Activated gamma-delta T cell treated with anti-CD3 and anti-CD28 coated beads, Interleukin-2, amount 50 U/mL, for 16 hours (primary cell): ENCODE measurements at regions not wholly inside any gene's neighbourhood (a gene's known extent, or its start where the extent isn't known, plus 50 kb on each side); places are given as distances from the start of the nearest gene placed in this dataset.
"Not testable (repeated sequence)": the region's sequence is repeated elsewhere in the genome, so short reads cannot be mapped to it uniquely, and the experiment has no call there.

Experiments
- DNase-seq: peaks from one replicate; pipeline ENCODE4 v3.0.0-alpha.2; 2020; ENCODE audit warnings: low read depth

DNA sequence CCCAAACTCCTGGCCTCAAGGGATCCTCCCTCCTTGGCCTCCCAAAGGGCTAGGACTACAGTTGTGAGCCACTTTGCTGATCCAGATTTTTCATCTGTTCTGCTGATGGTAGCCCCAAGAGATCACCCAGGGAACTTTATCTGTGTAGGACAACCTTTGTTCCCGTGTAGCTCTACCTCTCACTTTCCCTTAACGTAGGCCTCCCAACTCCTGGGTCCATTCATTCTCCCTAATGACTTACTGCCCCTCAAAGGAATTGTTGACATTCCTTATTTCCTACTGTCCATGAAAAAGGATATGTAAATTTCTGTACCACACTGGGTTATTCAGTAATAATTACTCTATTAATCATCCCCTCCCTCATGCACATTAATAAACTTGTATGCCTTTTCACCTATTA, 51.0 kb upstream of the PHF24 start:
- DNase-seq = no peak

DNA sequence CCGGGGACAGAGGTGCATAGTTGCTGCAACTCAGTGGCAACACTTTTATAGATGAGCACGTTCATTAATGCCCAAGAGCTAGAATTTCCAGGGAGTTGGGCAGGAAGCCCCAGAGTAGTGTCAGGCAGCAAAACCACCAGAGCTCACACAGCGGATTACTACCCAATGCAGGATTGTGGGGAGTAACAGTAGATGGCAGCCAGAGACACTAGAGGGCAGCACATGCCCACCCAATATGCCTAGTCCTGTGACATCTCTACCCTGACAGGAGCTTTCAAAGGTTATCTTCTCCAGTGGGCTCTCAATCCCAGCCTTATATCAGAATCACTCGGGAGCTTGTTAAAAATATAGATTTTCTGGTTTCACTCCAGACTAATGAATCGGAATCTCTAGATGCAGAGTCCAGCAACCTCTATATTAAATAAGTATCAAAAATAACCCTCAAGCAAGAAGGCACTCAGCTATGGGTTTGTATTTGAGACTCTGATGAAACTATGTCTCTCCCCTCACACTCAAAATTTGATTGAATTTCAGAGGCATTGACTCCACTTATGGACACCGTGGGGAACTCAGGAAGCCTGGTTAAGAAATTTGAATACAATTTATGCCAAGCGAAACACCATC, 58.4 kb upstream of the PHF24 start:
- DNase-seq = peak; percentile 66

DNA sequence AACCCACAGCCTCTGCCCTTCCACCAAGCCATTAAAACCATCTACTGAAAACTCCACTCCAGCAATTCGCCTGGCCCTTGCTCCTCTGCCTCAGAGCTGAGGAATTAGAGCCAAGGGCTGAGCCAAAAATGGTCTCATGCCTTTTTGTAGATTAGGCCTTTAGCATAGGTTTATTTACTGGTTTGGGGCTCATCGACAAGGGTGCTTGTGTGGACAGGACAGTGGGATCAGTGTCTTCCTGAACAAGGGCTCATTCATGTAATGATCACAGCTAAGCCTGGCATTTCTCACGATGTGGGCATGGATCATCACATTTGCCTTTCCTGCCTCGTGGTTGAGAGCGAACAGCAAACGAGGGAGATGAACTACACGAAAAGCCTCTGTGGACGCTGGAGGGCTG, 59.2 kb upstream of the PHF24 start:
- no peak for DNase-seq

DNA sequence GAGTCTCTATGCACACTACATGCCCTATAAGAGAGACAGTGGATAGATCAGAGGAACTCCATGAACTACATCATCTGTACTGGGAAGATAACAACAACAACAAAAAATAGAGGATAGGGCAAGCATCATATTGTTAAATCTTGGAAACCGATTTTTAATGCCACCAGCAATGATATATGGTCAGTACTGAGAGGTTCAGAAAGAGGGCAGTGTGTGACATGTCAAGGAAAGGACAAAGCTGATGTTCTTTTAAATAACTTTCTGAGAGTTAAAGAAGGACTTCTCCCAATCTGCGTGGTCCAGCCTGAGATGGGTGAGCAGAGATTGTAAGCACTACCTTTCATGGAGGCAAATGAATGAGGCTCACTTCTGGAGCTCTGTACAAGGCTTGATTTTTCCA, 62.0 kb upstream of the PHF24 start:
- no peak for DNase-seq

DNA sequence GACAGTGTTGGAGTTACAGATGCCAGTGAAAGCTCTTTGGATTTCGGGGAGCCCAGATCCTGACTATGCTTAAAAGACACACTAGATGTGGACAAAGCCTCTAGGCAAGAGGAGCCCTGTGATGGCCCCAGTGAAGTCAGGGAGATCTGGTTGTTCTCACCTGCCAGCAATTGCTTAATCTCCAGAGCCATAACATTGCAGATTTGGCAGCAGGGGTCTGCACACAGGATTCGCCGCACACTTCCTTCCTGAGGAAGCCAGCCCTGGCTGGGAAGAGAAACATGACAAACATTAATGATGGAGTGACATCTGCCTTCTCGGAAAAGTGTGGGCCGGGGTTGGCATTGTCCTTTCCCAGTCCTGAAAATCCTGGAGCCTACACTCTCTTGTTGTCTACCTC, 65.2 kb upstream of the PHF24 start:
- DNase-seq = no peak

DNA sequence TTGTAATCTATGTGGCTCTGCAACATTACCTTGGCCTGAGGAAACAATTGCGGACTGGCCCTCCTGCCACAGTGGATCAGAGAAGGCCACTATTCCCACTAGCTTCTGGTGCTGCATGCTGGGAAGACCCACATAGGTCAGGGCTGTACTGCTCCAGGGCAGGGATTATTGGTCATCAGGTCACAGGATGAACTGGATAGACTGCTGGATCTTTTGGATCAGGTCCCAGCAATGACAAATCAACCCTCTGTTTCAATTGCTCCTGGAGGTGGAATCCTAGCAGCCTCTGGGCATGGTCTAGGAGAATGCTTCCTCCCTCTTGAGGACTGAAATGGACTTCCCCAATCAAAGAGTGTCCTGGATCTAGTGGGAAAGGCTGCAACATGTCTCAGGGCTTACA, 66.7 kb upstream of the PHF24 start:
- DNase-seq = no peak

DNA sequence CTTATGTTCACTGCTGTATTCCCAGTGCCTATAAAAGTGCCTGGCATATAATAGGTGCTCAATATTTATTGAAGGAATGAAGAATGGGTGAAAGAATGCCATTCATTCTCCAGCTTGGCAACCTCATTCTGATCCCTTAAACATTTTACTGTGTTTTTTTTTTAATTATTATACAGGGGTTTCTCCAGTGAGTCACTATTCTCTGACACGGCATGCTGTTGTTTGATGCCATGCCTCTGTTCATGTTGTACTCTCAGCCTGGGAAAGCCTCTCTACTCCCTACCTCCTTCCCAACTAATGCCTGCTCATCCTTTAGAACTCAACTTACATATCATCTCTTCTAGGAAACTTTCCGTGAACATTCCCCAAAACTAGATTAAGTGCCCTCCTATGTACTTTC, 70.2 kb upstream of the PHF24 start:
- DNase-seq = no peak

DNA sequence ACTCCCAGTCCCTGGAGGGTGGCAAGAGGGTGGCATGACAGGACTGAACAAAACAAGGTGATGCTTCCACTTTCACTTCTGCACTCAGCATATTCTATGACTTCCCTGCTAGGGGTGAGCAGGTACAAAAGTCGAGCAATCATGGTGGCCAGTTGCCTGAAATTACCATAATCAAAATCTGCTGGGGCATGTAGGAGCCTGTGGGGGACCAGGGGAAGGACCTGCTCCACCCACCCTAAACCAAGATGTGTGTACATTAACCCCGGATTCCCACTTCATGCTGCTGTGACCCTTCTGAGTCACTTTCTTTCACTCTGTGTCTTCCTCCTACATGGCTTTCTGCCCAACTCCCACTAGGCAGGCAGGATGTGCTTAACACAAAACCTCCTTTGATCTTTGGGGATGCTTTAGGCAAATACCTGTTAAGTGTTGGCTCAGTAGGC, 73.3 kb upstream of the PHF24 start:
- no peak for DNase-seq

DNA sequence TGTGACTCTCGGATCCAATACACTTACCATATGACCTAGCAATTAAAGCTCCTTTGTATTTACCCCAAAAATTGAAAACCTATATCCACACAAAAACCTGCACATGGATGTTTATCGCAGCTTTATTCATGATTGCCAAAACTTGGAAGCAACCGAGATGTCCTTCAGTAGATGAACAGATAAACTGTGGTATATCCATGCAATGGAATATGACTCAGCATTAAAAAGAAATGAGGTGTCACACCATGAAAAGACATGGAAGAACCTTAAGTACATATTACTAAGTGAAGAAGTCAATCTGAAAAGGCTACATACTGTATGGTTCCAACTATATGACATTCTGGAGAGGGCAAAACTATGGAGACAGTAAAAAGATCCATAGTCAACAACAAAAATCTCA, 82.0 kb upstream of the PHF24 start:
- no peak for DNase-seq

DNA sequence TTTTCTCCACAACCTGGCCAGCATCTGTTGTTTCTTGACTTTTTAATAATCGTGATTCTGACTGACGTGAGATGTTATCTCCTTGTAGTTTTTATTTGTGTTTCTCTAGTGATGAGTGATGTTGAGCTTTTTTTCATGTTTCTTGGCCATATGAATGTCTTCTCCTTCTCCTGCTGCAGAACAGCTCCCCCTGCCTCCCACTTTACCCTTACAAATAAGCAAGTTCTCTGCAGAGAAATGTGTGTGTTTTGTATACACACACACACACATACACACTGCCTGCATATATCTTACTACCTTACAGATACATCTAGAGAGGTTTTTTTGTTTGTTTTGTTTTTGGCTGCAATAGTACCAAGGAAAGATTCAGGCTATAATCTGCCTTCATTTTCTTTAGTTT, 88.7 kb upstream of the PHF24 start:
- no peak for DNase-seq

DNA sequence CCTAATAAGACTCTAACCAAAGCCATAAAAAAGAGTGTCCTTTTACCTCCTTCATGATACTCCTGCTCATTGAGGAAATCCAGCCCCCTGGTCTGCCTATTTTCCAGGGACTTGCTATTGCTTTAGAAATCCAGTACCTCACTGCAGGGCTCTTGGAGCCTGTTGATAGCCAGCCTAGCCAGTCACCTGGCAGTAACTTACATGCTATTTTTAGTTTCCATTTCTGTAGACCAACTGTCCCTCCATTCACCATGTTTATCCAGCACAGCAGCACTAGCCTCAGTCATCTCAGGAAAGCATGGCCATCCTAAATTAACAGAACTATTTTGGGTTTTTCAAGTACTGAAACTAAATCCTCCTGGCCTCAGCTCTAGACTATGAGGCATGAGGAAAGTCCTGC, 91.5 kb upstream of the PHF24 start:
- DNase-seq = no peak

DNA sequence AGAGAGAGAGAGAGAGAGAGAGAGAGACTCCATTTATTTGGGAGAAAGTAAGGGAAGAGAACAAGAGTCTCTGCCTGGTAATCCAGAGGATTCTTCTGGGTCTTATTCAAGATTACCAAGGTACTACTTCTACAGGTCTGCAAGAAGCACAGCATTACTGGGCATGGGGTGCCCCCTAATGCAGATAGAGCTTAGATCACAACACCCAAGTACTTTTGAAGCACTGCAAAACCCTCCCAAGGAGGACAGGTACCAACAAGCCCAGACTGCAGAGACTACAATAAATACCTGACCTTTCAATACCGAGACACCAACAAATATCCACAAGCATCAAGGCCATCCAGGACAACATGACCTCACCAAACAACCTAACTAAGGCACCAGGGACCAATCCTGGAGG, 94.7 kb upstream of the PHF24 start:
- DNase-seq = no peak

DNA sequence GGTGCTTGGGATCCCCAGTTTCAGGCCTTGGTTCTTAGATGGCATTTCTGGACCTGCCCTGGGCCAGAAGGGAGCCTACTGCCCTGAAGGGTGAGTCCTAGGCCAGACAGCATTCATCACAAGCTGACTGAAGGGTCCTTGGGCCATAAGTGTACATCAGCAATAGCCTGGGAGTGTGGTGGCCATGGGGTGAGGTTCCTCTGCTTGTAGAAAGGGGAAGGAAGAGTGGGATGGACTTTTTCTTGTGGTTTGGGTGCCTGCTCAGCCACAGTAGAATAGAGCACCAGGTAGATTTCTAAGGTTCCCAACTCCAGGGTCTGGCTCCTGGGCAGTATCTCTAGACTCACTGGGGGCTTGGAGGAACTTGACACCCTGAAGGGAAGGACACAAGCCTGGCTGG, 95.2 kb upstream of the PHF24 start:
- DNase-seq = no peak

DNA sequence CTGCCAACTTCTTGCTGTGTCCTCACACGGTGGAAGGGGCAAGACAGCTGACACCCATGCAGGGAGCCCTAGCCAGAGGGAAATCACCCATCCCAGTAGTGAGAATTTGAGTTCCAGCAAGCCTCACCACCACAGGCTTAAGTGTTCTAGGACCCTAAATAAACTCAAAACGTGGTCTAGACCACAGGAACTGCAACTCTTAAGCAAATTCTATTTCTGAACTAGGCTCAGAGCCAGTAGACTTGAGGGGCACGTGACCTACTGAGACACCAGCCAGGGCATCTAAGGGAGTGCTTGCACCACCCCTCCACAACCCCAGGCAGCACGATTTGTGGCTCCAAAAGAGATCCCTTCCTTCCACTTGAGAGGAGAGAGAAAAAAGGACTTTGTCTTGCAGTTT, 96.0 kb upstream of the PHF24 start:
- DNase-seq = no peak

DNA sequence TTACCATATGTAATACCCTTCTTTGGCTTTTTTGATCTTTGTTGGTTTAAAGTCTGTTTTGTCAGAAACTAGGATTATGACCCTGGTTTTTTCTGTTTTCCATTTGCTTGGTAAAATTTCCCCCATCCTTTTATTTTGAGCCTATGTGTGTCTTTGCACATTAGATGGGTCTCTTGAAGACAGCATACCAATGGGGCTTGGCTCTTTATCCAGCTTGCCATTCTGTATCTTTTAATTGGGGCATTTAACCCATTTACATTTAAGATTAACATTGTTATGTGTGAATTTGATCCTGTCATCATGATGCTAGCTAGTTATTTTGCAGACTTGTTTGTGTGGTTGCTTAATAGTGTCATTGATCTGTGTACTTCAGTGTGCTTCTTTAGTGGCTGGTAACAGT, 103.1 kb upstream of the PHF24 start:
- DNase-seq = not testable (repeated sequence)

DNA sequence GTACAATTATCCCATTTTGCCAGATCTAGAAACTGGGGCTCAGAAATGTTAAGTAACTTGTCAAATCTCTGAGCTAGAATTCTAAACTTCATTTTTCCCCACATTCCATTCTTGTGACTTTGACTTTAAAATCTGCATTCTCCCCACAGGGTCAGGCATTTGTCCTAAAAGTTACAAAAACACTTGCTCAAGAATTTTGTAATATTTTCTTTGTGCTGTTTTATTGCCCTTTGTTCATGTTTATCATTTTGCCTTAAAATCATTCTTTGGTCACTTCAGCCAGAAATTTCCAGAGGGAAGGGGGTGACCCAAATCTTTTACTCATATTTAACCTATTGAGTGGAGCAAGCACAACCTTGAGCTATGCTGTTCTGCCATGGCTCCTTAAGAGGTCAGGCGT, 120.1 kb upstream of the CCL21 start:
- no peak for DNase-seq

DNA sequence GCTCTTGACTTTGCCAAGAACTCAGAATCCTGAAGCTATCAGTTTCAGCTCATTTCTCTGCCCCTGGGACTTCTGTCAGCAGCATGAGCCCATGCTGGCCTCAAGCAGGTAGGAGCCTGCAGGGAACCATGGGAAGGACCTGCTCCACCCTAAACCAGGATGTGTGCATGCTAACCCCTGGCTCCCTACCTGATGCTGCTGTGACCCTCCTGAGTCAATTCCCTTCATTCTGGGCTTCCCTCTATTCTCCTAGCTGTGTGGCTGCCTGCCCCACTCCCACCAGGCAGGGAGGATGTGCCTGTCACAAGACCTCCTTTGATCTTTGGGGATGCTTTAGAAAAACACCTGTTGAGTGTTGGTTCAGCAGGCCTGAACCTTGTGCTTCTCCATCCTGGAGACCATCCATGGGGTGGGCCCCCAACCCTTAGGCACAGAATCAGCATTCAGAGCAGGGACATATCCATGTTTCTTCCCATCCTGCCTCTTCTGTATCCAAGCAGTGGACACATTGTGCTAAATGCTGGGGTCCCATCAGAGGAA, 117.1 kb upstream of the CCL21 start:
- DNase-seq = no peak

DNA sequence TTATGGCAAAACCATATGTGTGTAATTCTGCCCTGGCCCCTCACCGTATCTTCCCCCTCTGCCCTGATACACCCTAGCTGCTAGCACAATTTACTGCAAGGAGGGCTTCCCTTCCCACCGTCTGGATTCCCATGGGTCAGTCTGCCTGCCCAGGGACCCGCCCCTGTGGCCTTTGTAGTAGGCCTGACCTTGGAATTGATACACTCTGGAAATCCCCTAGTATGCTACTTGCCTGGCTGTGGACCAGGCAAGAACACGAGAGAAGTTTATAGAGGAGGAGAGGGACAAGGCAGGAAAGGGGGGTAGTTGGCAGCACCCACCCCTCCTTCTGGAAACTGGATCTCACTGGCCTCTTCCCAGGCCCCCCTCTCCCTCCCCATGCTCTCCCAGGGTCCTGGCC, 115.8 kb upstream of the CCL21 start:
- no peak for DNase-seq

DNA sequence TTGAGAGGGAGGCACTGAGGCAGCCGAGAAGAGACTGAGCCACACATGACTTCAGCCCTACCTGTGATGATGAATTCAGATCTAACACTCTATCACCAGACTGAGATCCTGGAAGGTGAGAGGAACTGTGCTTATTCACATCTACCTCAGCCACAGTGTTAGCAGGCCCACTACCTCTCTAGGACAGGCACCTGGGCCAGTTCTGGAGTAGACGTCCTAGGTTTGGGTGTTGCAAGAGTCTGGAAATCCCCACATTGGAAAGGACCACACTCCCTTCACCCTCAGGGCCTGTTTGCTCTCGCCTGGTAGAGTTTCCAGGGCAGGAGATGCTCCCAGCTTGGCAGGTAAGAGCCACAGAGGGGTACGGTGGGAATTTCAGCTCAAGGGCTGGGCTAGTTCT, 113.8 kb upstream of the CCL21 start:
- DNase-seq = no peak

DNA sequence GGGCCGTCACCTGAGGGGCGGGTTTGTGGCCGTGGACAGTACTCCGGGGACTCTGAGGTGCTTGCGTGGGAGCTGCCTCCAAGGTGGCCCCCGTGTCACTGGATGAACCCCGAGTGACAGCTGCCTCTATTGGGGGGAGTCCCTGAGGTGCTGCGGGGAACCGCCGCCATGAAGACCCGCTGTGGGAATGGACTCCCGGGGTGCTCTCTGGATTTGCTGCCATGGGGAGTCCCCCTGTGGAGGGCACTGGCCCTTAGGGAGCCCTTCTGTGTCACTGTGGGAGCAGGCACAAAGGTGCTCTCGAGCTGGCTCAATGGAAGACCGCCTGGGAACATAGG, 100.2 kb upstream of the CCL21 start:
- DNase-seq = no peak

DNA sequence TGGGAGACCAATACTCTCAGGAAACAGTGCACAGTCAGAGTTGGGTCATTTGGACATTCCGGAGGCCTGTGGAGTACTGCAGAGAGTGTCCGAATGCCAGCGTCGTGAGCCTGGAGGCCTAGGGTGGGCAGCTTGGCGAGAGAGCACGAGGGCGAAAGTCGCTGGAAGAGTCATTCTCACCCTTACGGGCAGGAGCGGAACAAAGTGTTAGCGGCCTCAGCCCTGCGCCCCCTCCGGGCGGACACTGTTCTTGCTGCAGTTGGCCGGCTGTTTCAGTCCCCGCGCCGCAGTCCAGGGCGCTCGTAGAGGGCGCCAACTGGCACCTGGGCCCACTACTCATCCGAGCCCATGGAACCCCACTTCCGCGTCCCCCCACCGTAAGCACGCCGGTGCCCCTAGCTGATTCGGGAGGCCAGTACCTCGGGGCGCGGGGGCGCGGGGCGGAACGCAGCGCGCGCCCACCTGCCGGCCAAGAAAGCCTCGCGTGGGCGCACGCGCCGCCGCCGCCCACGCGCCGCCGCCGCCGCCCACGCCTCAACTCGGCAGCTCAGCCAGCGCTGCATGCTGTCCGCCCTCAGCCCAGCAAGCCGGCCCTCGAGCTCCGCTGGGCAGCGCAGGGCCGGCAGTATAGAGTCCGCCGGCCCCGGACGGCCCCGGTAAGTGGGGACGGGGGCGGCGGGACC, 99.7 kb upstream of the CCL21 start:
- no peak for DNase-seq

DNA sequence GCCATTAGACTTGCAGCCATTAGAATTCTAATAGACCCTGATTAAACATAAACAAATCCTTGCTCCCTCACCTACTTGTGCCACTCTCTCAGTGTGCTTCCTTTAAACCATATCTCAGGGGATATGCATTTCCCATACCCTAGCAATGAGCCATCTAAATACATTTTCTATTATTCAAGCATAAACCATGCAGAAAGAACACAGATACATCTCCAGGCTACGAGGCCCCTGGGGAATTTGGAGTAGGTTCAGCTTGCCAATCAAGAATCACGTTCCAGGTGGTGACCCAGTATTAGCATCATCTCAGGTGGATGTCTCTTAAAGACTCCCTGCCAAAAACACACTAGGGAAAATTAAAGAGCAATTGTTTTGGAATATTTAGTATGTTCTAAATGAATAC, 93.0 kb upstream of the CCL21 start:
- DNase-seq = no peak

DNA sequence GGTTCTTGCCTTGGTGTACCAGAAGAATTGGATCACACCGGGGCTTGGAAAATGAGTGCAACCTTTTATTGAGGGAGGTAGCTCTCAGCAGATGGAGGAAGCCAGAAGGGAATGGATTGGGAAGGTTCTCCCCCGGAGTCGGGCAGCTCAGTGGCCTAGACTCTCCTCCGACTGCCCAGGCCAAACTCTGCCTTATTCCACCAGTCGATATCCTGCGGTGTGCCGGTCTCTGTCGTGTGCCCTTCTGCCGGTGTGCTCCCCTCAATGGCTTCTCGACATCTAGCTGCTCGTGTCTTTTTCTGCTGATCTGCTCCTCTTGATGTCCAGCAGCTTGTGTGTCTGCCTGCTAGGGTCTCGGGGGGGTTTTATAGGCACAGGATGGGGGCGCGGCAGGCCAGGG, 87.4 kb upstream of the CCL21 start:
- no peak for DNase-seq

DNA sequence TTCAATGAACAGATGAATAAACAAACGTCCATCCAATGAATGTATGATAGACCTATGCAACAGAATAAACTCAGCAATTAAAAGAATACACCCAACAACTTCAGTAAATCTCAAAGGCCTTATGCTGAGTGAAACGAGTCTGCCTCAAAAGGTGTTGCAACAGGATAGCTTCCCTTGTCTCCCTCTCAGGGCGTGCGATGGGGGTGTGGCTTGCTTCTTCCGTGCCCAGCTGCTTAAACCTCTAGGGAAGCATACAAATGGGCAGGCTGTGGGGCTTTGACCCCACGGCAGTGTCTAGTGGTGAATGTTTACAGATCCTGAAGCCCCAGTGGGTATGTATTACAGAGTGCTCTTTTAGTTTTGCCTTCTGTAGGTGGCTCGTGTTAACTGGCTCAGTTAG, 87.0 kb upstream of the CCL21 start:
- no peak for DNase-seq
